ENCODE measurements at regions not wholly inside any gene's neighbourhood (a gene's known extent, or its start where the extent isn't known, plus 50 kb on each side); places are given as distances from the start of the nearest gene placed in this dataset.

DNA sequence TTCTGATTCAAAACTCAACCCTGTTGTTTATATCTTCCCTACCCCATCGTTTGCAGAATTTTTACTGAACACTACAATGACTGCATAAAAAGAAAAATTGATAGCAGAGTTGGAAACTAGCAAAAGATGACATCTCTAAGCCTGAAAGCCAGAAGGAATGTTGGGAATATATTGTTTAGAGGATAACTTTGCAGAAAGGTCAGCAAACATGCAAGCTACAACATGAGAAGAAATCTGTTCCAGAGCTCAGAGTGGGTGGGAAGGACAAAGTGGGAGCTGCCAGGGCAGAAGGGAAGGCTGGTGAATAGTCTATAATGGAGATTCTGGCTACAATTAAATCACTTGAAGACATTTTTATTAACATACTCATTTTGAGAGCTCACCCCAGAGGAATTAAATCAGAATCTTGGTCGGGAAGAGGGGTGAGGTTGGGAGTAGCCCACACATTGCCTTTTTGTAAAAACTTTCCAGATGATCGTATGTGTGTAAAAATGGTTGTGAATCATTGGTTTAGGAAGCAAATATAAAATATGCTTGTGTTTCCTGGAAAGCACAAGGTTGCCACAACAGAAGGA is 574.8 kb downstream of the FLRT2 start:
- TF ChIP-seq, protein P1, sequence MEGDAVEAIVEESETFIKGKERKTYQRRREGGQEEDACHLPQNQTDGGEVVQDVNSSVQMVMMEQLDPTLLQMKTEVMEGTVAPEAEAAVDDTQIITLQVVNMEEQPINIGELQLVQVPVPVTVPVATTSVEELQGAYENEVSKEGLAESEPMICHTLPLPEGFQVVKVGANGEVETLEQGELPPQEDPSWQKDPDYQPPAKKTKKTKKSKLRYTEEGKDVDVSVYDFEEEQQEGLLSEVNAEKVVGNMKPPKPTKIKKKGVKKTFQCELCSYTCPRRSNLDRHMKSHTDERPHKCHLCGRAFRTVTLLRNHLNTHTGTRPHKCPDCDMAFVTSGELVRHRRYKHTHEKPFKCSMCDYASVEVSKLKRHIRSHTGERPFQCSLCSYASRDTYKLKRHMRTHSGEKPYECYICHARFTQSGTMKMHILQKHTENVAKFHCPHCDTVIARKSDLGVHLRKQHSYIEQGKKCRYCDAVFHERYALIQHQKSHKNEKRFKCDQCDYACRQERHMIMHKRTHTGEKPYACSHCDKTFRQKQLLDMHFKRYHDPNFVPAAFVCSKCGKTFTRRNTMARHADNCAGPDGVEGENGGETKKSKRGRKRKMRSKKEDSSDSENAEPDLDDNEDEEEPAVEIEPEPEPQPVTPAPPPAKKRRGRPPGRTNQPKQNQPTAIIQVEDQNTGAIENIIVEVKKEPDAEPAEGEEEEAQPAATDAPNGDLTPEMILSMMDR (IDR thresholded peaks at IDR 0.05), result no peak
- TF ChIP-seq POLR2A (IDR thresholded peaks at IDR 0.05), result no peak

Measured in adrenal gland (tissue), 5 donors.